HepG2 (cell line): ENCODE measurements at regions not wholly inside any gene's neighbourhood (a gene's known extent, or its start where the extent isn't known, plus 50 kb on each side); places are given as distances from the start of the nearest gene placed in this dataset.

Source experiments
- ARID5B ChIP-seq: IDR thresholded peaks from 2 replicates; pipeline ENCODE4 v1.4.0; 2020; ENCODE audit warnings: mild to moderate bottlenecking, missing genetic modification reagents
- CEBPG ChIP-seq: IDR thresholded peaks from 2 replicates; pipeline ENCODE4 v1.6.1; 2016
- FOXP1 ChIP-seq, 2 experiments: fragments of 450-650 bp in 1 of 2; IDR thresholded peaks; 2 replicates each; pipeline ENCODE4 v1.6.1; 2017 to 2018; ENCODE audit warnings: antibody characterized with exemption in 1 of 2
- FOXP4 ChIP-seq: sonication (generic); formaldehyde crosslinking; IDR thresholded peaks from 2 replicates; pipeline ENCODE4 v1.4.0; 2020; ENCODE audit warnings: missing genetic modification reagents
- GATAD2A ChIP-seq: IDR thresholded peaks from 2 replicates; pipeline ENCODE4 v1.6.1; 2016
- HOMEZ ChIP-seq: IDR thresholded peaks from 2 replicates; pipeline ENCODE4 v1.6.1; 2016; ENCODE audit warnings: low read depth
- KLF16 ChIP-seq, 2 experiments: sonication (generic) in 1 of 2; formaldehyde crosslinking in 1 of 2; IDR thresholded peaks; 2 replicates each; pipeline versions ENCODE4 v1.6.1 to v1.8.0; 2016 to 2023; ENCODE audit warnings: missing genetic modification reagents in 2 of 2, missing compliant biosample characterization in 1 of 2
- NFE2L2 ChIP-seq: fragments of 150-350 bp; IDR thresholded peaks from 2 replicates; pipeline ENCODE4 v1.6.1; 2014; ENCODE audit warnings: low read length
- POGZ ChIP-seq: sonication (generic); formaldehyde crosslinking; IDR thresholded peaks from 2 replicates; pipeline ENCODE4 v1.4.0; 2020; ENCODE audit warnings: mild to moderate bottlenecking, missing genetic modification reagents
- RBAK ChIP-seq: sonication (generic); formaldehyde crosslinking; IDR thresholded peaks from 2 replicates; pipeline ENCODE4 v1.5.1; 2020; ENCODE audit warnings: mild to moderate bottlenecking, missing genetic modification reagents
- RCOR2 ChIP-seq: IDR thresholded peaks from 2 replicates; pipeline ENCODE4 v1.6.1; 2016; ENCODE audit warnings: missing biosample characterization, missing genetic modification reagents
- SALL1 ChIP-seq: sonication (generic); formaldehyde crosslinking; IDR thresholded peaks from 2 replicates; pipeline ENCODE4 v1.8.0; 2022; ENCODE audit warnings: mild to moderate bottlenecking, missing genetic modification reagents
- SATB2 ChIP-seq: sonication (generic); formaldehyde crosslinking; IDR thresholded peaks from 2 replicates; pipeline ENCODE4 v1.5.0; 2020; ENCODE audit warnings: missing genetic modification reagents
- SMAD3 ChIP-seq: sonication (generic); formaldehyde crosslinking; IDR thresholded peaks from 2 replicates; pipeline ENCODE4 v1.4.0; 2020; ENCODE audit warnings: missing genetic modification reagents
- SMAD9 ChIP-seq: sonication (generic); formaldehyde crosslinking; IDR thresholded peaks from 2 replicates; pipeline ENCODE4 v1.5.1; 2020; ENCODE audit warnings: mild to moderate bottlenecking, missing genetic modification reagents
- SNAPC2 ChIP-seq: sonication (generic); formaldehyde crosslinking; IDR thresholded peaks from 2 replicates; pipeline ENCODE4 v1.8.1; 2022; ENCODE audit warnings: mild to moderate bottlenecking, missing genetic modification reagents
- SOX5 ChIP-seq: IDR thresholded peaks from 2 replicates; pipeline ENCODE4 v1.6.1; 2016; ENCODE audit warnings: borderline replicate concordance
- TARDBP ChIP-seq: sonication (generic); formaldehyde crosslinking; IDR thresholded peaks from 2 replicates; pipeline ENCODE4 v1.8.0; 2022; ENCODE audit warnings: mild to moderate bottlenecking, missing genetic modification reagents
- ZGPAT ChIP-seq: IDR thresholded peaks from 2 replicates; pipeline ENCODE4 v1.6.1; 2016; ENCODE audit warnings: mild to moderate bottlenecking
- ZNF354B ChIP-seq: sonication (generic); formaldehyde crosslinking; IDR thresholded peaks from 2 replicates; pipeline ENCODE4 v1.8.0; 2022; ENCODE audit warnings: mild to moderate bottlenecking, missing genetic modification reagents
- ZNF644 ChIP-seq: IDR thresholded peaks from 2 replicates; pipeline ENCODE4 v1.6.1; 2016; ENCODE audit warnings: low read depth
- ZUFSP ChIP-seq: sonication (generic); formaldehyde crosslinking; IDR thresholded peaks from 2 replicates; pipeline ENCODE4 v1.9.0; 2021; ENCODE audit warnings: missing genetic modification reagents, mild to moderate bottlenecking, borderline replicate concordance

- TF ChIP-seq RCOR2 (CRISPR knock-in tag) = 0 out of 2 replicates have a peak, but pooled peaks have one; percentile 63
- peak; percentile 47; the same call in 1 of the 2 replicates for TF ChIP-seq ZGPAT (CRISPR knock-in tag)
- peak; percentile 76 for TF ChIP-seq HOMEZ (CRISPR knock-in tag)
- TF ChIP-seq SOX5 (CRISPR knock-in tag) = peak; percentile 84
- peak; percentile 35; the same call in 1 of the 2 replicates for TF ChIP-seq TARDBP (CRISPR knock-in tag)
- no peak for TF ChIP-seq SMAD9
- no peak for TF ChIP-seq RBAK
- peak; percentile 89 for TF ChIP-seq ARID5B (CRISPR knock-in tag)
- TF ChIP-seq FOXP1 (IDR thresholded peaks at IDR 0.05) = no peak
- peak; percentile 74 for TF ChIP-seq FOXP1 (CRISPR knock-in tag; IDR thresholded peaks at IDR 0.05)
- 0 out of 2 replicates have a peak, but pooled peaks have one; percentile 32 for TF ChIP-seq ZNF644 (CRISPR knock-in tag)
- TF ChIP-seq POGZ (CRISPR knock-in tag) = peak; percentile 47; the same call in 1 of the 2 replicates
- TF ChIP-seq SNAPC2 (CRISPR knock-in tag) = peak; percentile 25; the same call in 1 of the 2 replicates
- TF ChIP-seq GATAD2A (CRISPR knock-in tag) = peak; percentile 85
- TF ChIP-seq CEBPG (CRISPR knock-in tag) = peak; percentile 63
- TF ChIP-seq FOXP4 (CRISPR knock-in tag) = peak; percentile 73
- peak in 1 of 2 experiments; percentile 46; a peak in 1 of 4 replicates for TF ChIP-seq KLF16 (CRISPR knock-in tag; IDR thresholded peaks at IDR 0.05)
- TF ChIP-seq NFE2L2 = no peak
- peak; percentile 45; the same call in 1 of the 2 replicates for TF ChIP-seq SMAD3
- TF ChIP-seq SATB2 = no peak
- no peak for TF ChIP-seq ZNF354B
- TF ChIP-seq SALL1 (CRISPR knock-in tag) = peak; percentile 21; the same call in 1 of the 2 replicates
- TF ChIP-seq ZUFSP = no peak
Observed at GRCh38 chr6:81831274-81831673, 78.8 kb upstream of the TENT5A start (continued).
